ENCODE measurements at regions not wholly inside any gene's neighbourhood (a gene's known extent, or its start where the extent isn't known, plus 50 kb on each side); places are given as distances from the start of the nearest gene placed in this dataset.

GRCh38 chr2:142758973-142759372, 118.5 kb upstream of the KYNU start:
- Histone ChIP-seq H3K4me1 (ENCODE audit: control insufficient read depth in 4 of 4, insufficient read depth in 4 of 4, low read length in 3 of 4) (peaks cover 0 to 5% (median 2%) of the 10 kb centered on the region in 4 donors), H3K9ac (ENCODE audit: low read depth in 1 of 2, low read length in 2 of 2) (no peak overlapping the region), H3K4me3 (ENCODE audit: low read depth in 1 of 3, low read length in 3 of 3) (no peak overlapping the region), H3K27ac (ENCODE audit: low read depth in 1 of 2, low read length in 2 of 2) (no peak overlapping the region), H3K36me3 (ENCODE audit: control insufficient read depth in 4 of 4, insufficient read depth in 3 of 4, low read depth in 1 of 4, low read length in 3 of 4) (no peaks in the 10 kb centered on the region), H3K27me3 (ENCODE audit: control insufficient read depth in 4 of 4, insufficient read depth in 4 of 4, low read length in 3 of 4) (no peaks in the 10 kb centered on the region), H3K9me3 (ENCODE audit: control insufficient read depth in 4 of 4, low read length in 3 of 4) (peaks cover 0 to 1% (median 0%) of the 10 kb centered on the region in 4 donors)
- no peak for DNase-seq (ENCODE audit: low spot score)
- TF ChIP-seq ATF3 (IDR thresholded peaks at IDR 0.05) (no peak), SP1 (IDR thresholded peaks at IDR 0.05) (no peak), FOXA2 (IDR thresholded peaks at IDR 0.05) (no peak), YY1 (IDR thresholded peaks at IDR 0.05) (no peak), REST (IDR thresholded peaks at IDR 0.05) (no peak), RXRA (IDR thresholded peaks at IDR 0.05) (no peak), MAX (IDR thresholded peaks at IDR 0.05) (no peak), FOXA1 (IDR thresholded peaks at IDR 0.05) (no peak), TAF1 (conservative IDR thresholded peaks at IDR 0.05) (no peak), GABPA (IDR thresholded peaks at IDR 0.05 in 1 of 2, conservative IDR thresholded peaks at IDR 0.05 in 1 of 2) (no peak)
- TF ChIP-seq, protein P1, sequence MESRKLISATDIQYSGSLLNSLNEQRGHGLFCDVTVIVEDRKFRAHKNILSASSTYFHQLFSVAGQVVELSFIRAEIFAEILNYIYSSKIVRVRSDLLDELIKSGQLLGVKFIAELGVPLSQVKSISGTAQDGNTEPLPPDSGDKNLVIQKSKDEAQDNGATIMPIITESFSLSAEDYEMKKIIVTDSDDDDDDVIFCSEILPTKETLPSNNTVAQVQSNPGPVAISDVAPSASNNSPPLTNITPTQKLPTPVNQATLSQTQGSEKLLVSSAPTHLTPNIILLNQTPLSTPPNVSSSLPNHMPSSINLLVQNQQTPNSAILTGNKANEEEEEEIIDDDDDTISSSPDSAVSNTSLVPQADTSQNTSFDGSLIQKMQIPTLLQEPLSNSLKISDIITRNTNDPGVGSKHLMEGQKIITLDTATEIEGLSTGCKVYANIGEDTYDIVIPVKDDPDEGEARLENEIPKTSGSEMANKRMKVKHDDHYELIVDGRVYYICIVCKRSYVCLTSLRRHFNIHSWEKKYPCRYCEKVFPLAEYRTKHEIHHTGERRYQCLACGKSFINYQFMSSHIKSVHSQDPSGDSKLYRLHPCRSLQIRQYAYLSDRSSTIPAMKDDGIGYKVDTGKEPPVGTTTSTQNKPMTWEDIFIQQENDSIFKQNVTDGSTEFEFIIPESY (IDR thresholded peaks at IDR 0.05): no peak
- 75% methylated on average over 3 of the region's 3 CpGs for WGBS

DNA sequence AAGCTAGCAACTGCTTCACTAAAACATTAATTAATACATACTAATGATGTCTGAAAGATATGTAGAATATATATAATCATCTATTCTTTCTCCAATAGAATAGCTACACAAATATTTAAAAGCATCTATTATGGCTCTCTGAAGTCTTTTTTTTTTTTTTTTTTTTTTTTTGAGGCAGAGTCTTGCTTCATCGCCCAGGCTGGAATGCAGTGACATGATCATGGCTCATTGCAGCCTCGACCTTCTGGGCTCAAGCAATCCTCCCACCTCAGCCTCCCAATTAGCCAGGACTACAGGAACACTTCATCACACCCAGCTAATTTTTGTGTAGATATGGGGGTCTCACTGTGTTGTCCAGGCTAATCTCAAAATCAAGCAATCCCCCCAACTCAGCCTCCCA, 120.4 kb upstream of the KYNU start:
- TF ChIP-seq NR2F2 (IDR thresholded peaks at IDR 0.05) (no peak), TAF1 (conservative IDR thresholded peaks at IDR 0.05) (no peak), HNF4A (conservative IDR thresholded peaks at IDR 0.05) (no peak), SP1 (IDR thresholded peaks at IDR 0.05) (no peak)
- no peak overlapping the region for H3K27ac ChIP-seq (ENCODE audit: low read depth in 1 of 2, low read length in 2 of 2)
- H3K4me1 ChIP-seq (ENCODE audit: control insufficient read depth in 4 of 4, insufficient read depth in 4 of 4, low read length in 3 of 4): peaks cover 0 to 11% (median 8%) of the 10 kb centered on the region in 4 donors
- H3K36me3 ChIP-seq (ENCODE audit: control insufficient read depth in 4 of 4, insufficient read depth in 3 of 4, low read depth in 1 of 4, low read length in 3 of 4): no peaks in the 10 kb centered on the region
- H3K9ac ChIP-seq (ENCODE audit: low read depth in 1 of 2, low read length in 2 of 2): no peak overlapping the region
- no peak overlapping the region for H3K4me3 ChIP-seq (ENCODE audit: low read depth in 1 of 3, low read length in 3 of 3)
- DNase-seq (ENCODE audit: low spot score): no peak
- 69% methylated on average over 2 of the region's 2 CpGs for WGBS
- H3K27me3 ChIP-seq (ENCODE audit: control insufficient read depth in 4 of 4, insufficient read depth in 4 of 4, low read length in 3 of 4): no peaks in the 10 kb centered on the region
- H3K9me3 ChIP-seq (ENCODE audit: control insufficient read depth in 4 of 4, low read length in 3 of 4): no peaks in the 10 kb centered on the region

DNA sequence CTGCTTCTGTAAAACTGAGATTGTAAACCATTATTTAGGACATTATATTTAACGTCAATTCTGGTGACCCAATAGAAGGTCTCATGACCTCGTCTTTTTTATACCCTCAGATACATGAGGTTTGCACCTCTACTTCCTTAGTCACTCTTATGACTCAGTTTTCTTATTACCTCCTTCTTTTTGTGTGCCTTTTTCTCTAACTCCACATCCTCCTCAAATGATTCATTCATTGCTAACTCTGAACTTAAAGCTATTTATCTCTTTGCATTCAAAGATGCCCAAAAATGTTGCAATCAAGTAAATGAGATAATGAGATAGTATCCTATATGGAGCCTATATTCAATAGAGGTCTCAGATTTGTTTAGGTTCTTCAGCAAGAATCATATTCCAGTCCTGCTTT, 121.0 kb upstream of the KYNU start:
- Histone ChIP-seq H3K27ac (ENCODE audit: low read depth in 1 of 2, low read length in 2 of 2) (no peak overlapping the region), H3K4me1 (ENCODE audit: control insufficient read depth in 4 of 4, insufficient read depth in 4 of 4, low read length in 3 of 4) (peaks cover 0 to 18% (median 8%) of the 10 kb centered on the region in 4 donors), H3K9ac (ENCODE audit: low read depth in 1 of 2, low read length in 2 of 2) (no peak overlapping the region), H3K27me3 (ENCODE audit: control insufficient read depth in 4 of 4, insufficient read depth in 4 of 4, low read length in 3 of 4) (no peaks in the 10 kb centered on the region), H3K9me3 (ENCODE audit: control insufficient read depth in 4 of 4, low read length in 3 of 4) (no peaks in the 10 kb centered on the region), H3K4me3 (ENCODE audit: low read depth in 1 of 3, low read length in 3 of 3) (no peak overlapping the region), H3K36me3 (ENCODE audit: control insufficient read depth in 4 of 4, insufficient read depth in 3 of 4, low read depth in 1 of 4, low read length in 3 of 4) (no peaks in the 10 kb centered on the region)
- 88% methylated on average over 2 of the region's 2 CpGs for WGBS
- no peak for DNase-seq (ENCODE audit: low spot score)
- TF ChIP-seq HNF4A (conservative IDR thresholded peaks at IDR 0.05) (no peak), CTCF (IDR thresholded peaks at IDR 0.05; ENCODE audit: low read depth, low read length, missing input control) (no peak), FOXA1 (IDR thresholded peaks at IDR 0.05) (no peak), FOXA2 (IDR thresholded peaks at IDR 0.05) (no peak), JUND (IDR thresholded peaks at IDR 0.05) (no peak), HNF4G (IDR thresholded peaks at IDR 0.05) (no peak), REST (IDR thresholded peaks at IDR 0.05) (no peak), NR2F2 (IDR thresholded peaks at IDR 0.05) (no peak), EGR1 (IDR thresholded peaks at IDR 0.05; ENCODE audit: low read depth in 2 of 2) (no peak), YY1 (IDR thresholded peaks at IDR 0.05) (no peak)
